Upper lobe of left lung (tissue), 4 donors: ENCODE measurements at regions not wholly inside any gene's neighbourhood (a gene's known extent, or its start where the extent isn't known, plus 50 kb on each side); places are given as distances from the start of the nearest gene placed in this dataset.
"Not testable (repeated sequence)": the region's sequence is repeated elsewhere in the genome, so short reads cannot be mapped to it uniquely, and the experiment has no call there.

ENCODE experiments used
- EP300 ChIP-seq, 4 donors: sonication (generic); formaldehyde crosslinking; IDR thresholded peaks; one replicate each; pipeline ENCODE4 v1.5.1; 2017; ENCODE audit warnings: antibody characterized with exemption in 4 of 4, control low read depth in 2 of 4
- POLR2A ChIP-seq, 4 donors: fragments of 450-650 bp; IDR thresholded peaks; one replicate each; pipeline ENCODE4 v1.5.1; 2016 to 2017; ENCODE audit warnings: antibody characterized with exemption in 4 of 4, mild to moderate bottlenecking in 2 of 4
- TF ChIP-seq, protein P1 (sequence below), 6 experiments: fragments of 450-650 bp in 4 of 6; fragments of 200-600 bp in 2 of 6; sonication (generic) in 2 of 6; IDR thresholded peaks; one replicate each; pipeline ENCODE4 v1.5.1; 2016 to 2019; ENCODE audit warnings: antibody characterized with exemption in 6 of 6

DNA sequence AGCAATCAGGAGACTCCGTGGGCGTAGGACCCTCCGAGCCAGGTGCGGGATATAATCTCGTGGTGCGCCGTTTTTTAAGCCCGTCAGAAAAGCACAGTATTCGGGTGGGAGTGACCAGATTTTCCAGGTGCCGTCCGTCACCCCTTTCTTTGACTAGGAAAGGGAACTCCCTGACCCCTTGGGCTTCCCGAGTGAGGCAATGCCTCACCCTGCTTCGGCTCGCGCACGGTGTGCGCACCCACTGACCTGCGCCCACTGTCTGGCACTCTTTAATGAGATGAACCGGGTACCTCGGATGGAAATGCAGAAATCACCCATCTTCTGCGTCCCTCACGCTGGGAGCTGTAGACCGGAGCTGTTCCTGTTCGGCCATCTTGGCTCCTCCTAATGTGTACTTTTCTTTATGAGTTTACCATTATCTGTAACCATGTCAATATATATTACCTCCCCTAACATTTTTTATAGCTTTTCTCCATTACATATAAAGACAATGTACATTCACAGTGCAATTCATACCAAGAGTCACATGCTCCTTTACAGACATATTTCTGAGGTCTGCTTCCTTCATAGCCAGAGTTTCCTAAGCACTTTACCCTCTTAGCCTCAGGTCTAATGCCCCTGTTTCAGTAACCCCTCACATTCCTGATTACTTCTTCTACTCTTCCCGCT is 71.4 kb upstream of the TLE4 start:
- not testable (repeated sequence) for TF ChIP-seq POLR2A, EP300 (IDR thresholded peaks at IDR 0.05)
- TF ChIP-seq, protein P1, sequence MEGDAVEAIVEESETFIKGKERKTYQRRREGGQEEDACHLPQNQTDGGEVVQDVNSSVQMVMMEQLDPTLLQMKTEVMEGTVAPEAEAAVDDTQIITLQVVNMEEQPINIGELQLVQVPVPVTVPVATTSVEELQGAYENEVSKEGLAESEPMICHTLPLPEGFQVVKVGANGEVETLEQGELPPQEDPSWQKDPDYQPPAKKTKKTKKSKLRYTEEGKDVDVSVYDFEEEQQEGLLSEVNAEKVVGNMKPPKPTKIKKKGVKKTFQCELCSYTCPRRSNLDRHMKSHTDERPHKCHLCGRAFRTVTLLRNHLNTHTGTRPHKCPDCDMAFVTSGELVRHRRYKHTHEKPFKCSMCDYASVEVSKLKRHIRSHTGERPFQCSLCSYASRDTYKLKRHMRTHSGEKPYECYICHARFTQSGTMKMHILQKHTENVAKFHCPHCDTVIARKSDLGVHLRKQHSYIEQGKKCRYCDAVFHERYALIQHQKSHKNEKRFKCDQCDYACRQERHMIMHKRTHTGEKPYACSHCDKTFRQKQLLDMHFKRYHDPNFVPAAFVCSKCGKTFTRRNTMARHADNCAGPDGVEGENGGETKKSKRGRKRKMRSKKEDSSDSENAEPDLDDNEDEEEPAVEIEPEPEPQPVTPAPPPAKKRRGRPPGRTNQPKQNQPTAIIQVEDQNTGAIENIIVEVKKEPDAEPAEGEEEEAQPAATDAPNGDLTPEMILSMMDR (IDR thresholded peaks at IDR 0.05) = not testable (repeated sequence)
